GM19324 (cell line): ENCODE measurements at regions not wholly inside any gene's neighbourhood (a gene's known extent, or its start where the extent isn't known, plus 50 kb on each side); places are given as distances from the start of the nearest gene placed in this dataset.

Experiments used
- ATAC-seq: cut with Tn5 transposase; IDR thresholded peaks from one replicate; pipeline ENCODE4 v1.9.1; 2021; ENCODE audit warnings: mild to moderate bottlenecking, moderate library complexity; ENCODE audit not compliant: unreplicated experiment, low FRiP score

DNA sequence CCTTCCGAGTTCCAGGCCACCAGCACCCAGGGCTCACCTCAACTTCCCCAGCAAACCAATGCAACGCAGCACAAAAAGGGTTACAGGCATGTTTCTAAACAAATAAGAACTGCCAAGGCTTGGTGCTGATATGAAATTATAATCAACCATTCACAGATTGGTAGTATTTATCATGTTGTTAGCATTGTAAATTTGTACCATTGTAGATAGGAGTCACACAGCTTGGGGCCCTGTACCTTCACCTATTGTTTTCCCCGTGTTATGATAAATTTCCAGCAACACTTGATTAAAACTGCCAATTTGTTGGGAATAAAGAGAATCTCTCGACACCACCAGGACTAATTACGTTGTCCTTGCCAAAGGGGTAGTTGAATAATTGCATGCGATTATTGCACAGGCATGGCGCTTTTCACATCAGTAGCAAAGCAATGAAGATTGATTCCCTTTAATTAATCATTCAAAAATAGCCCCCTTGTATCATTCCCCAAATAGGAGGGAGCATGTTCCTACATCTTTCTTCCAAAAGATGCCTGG lies 454.1 kb downstream of the ZNF608 start:
- no peak for ATAC-seq

DNA sequence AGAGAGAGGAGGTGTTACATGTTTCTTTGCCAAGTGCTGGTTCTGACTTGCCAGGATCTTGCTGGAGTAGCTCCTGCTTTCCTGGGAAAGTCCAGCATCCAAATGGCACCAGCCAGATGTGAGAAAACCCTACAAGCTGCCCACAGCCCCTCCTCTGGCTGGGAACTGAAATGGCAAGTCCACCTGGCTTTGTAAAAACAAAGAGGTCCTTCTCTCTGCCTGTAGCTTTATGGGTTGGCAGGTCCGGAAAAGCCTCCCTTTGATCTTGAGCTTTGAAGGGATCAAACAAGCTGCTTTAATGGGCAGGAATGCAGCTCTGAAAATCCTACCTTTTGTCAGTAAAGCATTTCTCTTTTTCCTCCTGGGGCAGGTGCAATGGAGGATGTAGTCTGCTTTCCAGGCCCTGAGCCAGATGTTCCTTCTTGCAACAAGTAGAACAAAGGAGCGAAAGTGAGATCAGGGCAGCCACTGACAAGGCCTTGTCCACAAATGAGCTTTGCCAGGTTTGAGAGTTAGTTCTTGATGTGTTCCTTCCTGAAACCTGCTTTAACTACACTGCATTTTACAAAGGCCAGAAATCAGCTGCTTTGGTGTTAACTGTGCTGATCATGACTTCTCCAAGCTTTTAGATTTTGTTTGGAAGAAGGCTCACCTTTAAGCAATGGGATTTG lies 456.7 kb downstream of the ZNF608 start:
- ATAC-seq: no peak

GRCh38 chr5:124289130-124289529 lies 457.3 kb downstream of the ZNF608 start:
- no peak for ATAC-seq

DNA sequence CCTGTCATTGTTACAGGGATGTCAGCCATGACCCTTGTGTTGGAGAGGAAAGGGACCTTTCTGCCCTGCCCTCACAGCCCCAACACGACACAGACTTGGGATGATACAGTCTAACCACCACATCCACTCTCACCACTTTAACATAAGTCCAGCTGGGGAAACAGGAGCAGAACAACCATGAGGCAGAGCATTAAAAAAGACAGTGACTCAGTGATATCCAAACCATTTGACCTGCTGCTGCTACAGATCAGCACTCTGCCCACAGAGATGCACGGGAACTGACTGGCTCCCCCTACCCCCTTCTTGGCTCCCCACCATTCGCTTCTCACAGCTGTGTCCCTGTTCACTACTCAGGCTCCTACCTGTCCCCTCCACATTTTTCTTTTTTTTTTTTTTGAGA lies 458.6 kb downstream of the ZNF608 start:
- no peak for ATAC-seq

- ATAC-seq: no peak
Measured at GRCh38 chr5:124285733-124286132, 460.7 kb downstream of the ZNF608 start.

DNA sequence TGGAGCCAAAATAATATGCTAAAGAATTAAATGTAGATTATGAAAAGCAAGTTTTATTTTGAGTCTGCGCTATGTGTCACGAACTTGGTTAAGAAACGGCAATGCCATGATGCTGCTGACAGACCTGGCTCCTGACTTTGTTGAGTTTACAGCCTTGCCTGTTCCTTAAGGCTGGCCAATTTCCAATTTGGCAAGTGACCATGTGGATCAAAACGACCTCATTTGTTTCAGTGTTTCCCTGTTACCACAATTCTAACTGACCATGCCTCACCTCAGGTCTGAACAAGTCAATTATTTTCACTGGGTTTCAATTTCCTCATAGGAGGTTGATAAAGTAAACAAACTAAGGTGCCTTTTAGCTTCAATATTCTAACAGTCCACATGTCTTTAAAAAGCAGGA lies 461.4 kb downstream of the ZNF608 start:
- no peak for ATAC-seq

DNA sequence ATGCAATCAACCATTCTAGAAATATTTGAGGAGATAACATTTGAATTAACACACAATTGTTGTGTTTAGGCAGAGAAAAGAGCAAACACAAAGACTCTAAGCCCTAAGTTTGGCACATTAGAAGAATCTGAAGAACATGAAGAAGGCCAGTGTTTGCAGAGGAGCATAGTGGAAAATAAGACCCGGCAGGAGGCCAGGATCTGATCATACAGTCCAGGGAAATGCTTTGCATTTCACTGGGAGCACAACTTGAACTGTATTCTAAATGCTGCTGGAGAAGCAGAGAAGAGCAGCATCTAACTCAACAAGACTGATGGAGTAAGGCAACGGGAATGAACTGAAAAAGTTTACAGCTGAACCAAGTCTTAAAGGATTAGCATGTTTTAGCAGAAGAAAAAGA lies 463.4 kb downstream of the ZNF608 start:
- no peak for ATAC-seq

DNA sequence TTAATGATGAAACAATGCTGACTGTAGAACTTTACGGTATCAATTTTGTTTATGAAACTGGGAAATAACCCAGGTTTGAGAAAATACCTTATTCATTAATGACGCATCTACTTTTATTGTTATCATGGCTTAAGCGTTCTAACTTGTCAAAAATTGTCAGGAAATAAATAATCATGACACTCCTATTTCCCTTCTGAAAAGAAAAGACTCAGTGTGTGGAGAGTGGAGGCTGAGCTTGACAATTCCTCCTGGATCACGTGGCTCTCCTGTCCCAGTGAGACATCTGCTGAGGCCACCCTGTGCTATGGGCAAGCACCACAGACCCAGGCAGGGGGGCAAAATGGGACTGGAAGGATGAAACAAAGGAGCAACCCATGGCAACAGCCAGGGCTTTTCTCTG lies 466.4 kb downstream of the ZNF608 start:
- ATAC-seq: no peak

DNA sequence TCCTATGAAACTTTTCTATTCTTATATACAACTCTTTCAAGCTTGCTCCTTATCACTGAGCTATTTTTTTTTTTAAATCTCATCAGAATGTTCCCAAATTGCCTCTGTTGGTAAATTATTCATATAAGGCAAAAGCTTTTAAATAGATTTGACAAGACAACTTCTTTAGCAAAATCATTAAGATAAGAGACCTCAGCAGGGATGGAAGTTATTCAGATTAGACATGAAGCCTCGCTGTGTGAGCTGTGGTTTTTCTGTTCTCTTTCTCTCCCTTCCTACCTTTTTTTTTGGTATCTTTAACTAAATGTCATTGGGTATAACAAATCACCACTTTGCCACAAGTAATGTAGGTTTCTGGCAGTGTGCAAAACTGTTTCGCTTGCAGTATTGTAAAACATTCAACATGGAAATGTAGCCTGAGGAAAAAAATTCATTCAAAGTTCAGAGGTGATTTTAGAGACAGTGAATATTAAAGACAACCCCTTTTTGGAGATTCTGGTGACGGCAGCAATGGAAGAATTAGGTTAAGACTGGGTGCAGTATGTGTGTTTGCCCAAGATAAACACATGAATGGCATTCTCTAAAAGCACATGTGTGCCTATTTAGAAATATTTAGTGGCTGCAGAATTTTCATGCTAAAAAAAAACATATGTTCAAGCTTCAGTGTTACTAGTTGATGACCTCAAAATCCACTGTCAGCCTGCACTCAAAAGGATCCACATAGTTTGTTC lies 467.1 kb downstream of the ZNF608 start:
- no peak for ATAC-seq

DNA sequence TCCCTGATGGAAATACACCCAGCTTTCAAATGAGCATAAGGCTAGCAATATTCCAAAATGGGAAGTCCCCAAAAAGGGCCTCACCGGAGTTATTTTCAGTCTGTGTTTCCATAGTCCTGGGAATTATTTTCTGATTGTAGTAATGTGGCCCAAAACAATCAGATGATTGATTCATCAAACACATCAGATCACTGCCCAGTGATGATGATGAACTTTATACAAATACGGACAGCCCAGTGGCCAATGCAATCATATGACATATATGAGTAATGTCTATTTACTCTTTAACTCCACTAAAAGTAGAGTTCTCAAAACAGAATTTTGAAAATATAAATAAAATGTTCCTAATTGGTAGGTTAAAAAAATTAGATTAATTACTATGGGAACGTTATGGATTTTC lies 467.8 kb downstream of the ZNF608 start:
- ATAC-seq: no peak

- ATAC-seq: no peak
Measured at GRCh38 chr5:124277767-124278545, 468.5 kb downstream of the ZNF608 start.

GRCh38 chr5:124276166-124276565 lies 470.3 kb downstream of the ZNF608 start:
- no peak for ATAC-seq

GRCh38 chr5:124274949-124275348 lies 471.5 kb downstream of the ZNF608 start:
- no peak for ATAC-seq

- no peak for ATAC-seq
Measured at GRCh38 chr5:124264499-124264898, 481.9 kb downstream of the ZNF608 start.

- ATAC-seq: no peak
Measured at GRCh38 chr5:124263680-124264491, 482.6 kb downstream of the ZNF608 start.

GRCh38 chr5:124262991-124263571 lies 483.4 kb downstream of the ZNF608 start:
- no peak for ATAC-seq

DNA sequence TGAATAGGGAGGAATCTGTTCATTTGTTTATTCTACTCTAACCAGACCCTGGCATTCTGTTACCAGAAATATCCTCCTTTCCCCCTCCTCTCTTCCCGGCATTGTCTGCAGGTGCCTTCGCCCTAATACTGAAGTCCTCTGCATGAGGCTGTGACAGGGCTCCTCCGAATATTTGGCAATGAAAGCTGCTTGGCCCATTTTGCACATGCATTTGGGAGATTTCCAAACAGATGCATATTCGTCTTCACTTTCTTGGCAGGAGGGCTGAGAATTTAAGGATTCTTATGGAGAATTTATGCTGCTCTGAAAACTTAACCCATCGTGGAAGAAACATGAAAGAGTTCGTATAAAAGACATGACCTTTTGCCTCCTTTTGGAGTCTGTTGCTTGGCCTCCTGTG lies 484.0 kb downstream of the ZNF608 start:
- no peak for ATAC-seq

DNA sequence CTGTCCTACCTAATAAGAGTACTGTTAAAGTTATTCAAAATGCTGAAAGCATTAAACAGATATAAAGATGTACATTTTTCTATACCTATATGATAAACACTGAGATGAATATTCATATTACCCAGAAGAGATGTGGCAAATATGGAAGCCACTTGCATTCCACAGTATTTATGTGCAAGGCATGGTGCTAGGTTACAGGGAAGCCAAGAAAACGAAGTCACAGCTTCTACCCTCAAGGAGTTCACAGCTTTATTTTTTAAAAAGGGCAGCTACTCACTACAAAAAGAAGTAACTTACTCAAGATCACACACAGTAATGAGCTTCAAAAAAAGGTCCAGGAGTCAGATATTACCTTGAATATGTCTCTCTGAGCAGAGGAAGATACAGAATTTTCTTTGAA lies 484.6 kb downstream of the ZNF608 start:
- no peak for ATAC-seq

DNA sequence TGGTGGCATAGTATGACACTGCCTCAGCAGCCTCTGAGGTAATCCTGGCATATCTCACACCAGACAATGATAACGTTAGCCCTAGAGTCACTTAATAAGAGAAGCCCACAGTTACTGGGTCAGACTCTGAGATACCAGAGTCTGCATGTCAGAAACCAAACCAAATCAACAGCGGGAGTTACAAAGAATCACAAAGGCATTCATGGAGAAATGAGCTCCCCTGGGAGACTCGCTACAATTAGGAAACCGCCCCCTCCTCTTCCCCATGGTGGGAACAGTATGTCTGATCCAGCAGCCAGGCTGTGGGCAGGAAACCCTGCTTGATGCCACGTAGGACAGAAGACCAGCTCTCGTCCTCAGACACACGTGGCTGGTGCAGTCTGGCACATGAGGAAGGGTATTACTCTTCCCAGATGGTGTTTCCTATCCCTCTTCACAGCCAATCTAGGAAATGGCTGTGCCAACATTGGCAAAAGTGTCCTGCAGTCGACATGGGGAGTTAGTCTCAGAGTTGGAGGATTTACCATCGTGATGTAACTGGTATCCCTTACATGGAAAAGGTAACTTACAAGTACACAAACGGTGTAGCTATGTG lies 485.4 kb downstream of the ZNF608 start:
- ATAC-seq: no peak

DNA sequence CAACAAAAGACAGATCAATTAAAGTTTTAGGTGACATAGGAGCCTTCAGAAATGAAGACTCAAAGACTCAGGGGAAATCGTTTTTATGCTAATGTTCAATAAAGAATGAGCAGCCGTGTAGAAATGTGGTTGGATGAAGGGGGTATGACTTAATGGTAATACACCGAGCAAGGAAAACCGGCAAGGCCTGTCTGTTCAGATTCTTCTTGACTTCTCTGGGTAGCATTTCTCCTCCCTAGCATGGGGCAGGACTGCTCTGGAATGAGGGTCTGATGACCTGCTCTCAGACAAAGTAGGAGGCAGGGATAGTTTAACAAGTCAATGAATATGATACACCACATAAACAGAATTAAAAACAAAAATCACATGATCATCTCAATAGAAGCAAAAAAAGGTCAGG lies 487.4 kb downstream of the ZNF608 start:
- ATAC-seq: no peak
